CD4-positive, alpha-beta T cell (primary cell): ENCODE measurements at regions not wholly inside any gene's neighbourhood (a gene's known extent, or its start where the extent isn't known, plus 50 kb on each side); places are given as distances from the start of the nearest gene placed in this dataset.

Source experiments
- ATAC-seq: fragments of 200-7000 bp; cut with Tn5 transposase; one replicate; pipeline ENCODE4 v1.10.0; 2022; ENCODE audit warnings: mild to moderate bottlenecking; ENCODE audit not compliant: poor library complexity
- CTCF ChIA-PET: fragments of 350-600 bp; sonication (Branson Sonifier 250); formaldehyde crosslinking; loops from one replicate; lab custom pipeline; 2021; ENCODE audit warnings: antibody characterized with exemption, inconsistent platforms; lab: Charles Lee
- POLR2A ChIA-PET: fragments of 350-600 bp; sonication (Branson Sonifier 250); formaldehyde crosslinking; loops from one replicate; lab custom pipeline; 2021; ENCODE audit warnings: antibody characterized with exemption, inconsistent platforms; lab: Charles Lee
- DNase-seq, 14 experiments: peaks; one replicate each; pipeline ENCODE4 v3.0.0-alpha.2; 2013 to 2020; ENCODE audit warnings: mixed read lengths in 2 of 14
- H3K27ac ChIP-seq, 2 donors: one replicate each; pipeline versions ENCODE4 v1.5.1 to v1.7.0; 2013; ENCODE audit warnings: low read length in 2 of 2, low read depth in 1 of 2, mild to moderate bottlenecking in 1 of 2
- H3K27me3 ChIP-seq, 2 experiments: 1 replicate in 1 of 2; 2 replicates in 1 of 2; pipeline versions ENCODE4 v1.6.1 to v1.7.0; 2013; ENCODE audit warnings: low read length in 2 of 2, control low read depth in 1 of 2, mild to moderate bottlenecking in 1 of 2, moderate library complexity in 1 of 2; ENCODE audit not compliant: insufficient read depth in 2 of 2, control insufficient read depth in 1 of 2
- H3K36me3 ChIP-seq: one replicate; pipeline ENCODE4 v1.6.1; 2013; ENCODE audit warnings: low read length, control low read depth; ENCODE audit not compliant: insufficient read depth
- H3K4me1 ChIP-seq: one replicate; pipeline ENCODE4 v1.6.1; 2013; ENCODE audit warnings: low read length, control low read depth; ENCODE audit not compliant: insufficient read depth
- H3K4me3 ChIP-seq: one replicate; pipeline ENCODE4 v1.5.1; 2013; ENCODE audit warnings: mild to moderate bottlenecking, low read length, moderate library complexity
- H3K9me3 ChIP-seq, 2 experiments: 1 replicate in 1 of 2; 2 replicates in 1 of 2; pipeline versions ENCODE4 v1.6.1 to v1.7.0; 2013; ENCODE audit warnings: low read length in 2 of 2, mild to moderate bottlenecking in 2 of 2, control low read depth in 1 of 2, moderate library complexity in 1 of 2; ENCODE audit not compliant: control insufficient read depth in 1 of 2, insufficient read depth in 1 of 2
- H3K27ac Mint-ChIP-seq: one replicate; pipeline ENCODE4 v1.8.0; 2020; ENCODE audit warnings: mixed read lengths
- H3K27me3 Mint-ChIP-seq: one replicate; pipeline ENCODE4 v1.8.0; 2021; ENCODE audit warnings: mixed read lengths
- H3K36me3 Mint-ChIP-seq: one replicate; pipeline ENCODE4 v1.8.0; 2021; ENCODE audit warnings: low read depth, mixed read lengths
- H3K4me1 Mint-ChIP-seq: one replicate; pipeline ENCODE4 v1.8.0; 2021; ENCODE audit warnings: low read depth, mixed read lengths
- H3K4me3 Mint-ChIP-seq: one replicate; pipeline ENCODE4 v1.8.0; 2020; ENCODE audit warnings: mild to moderate bottlenecking, mixed read lengths
- H3K9me3 Mint-ChIP-seq: one replicate; pipeline ENCODE4 v1.8.0; 2020; ENCODE audit warnings: mixed read lengths
- CTCF ChIP-seq: fragments of 200-600 bp; IDR thresholded peaks from one replicate; pipeline ENCODE4 v1.8.0; 2022; ENCODE audit warnings: antibody characterized with exemption, mild to moderate bottlenecking
- intact Hi-C, 2 experiments: fragments of 100-400 bp; cut with DNase I in 1 of 2; cut with micrococcal nuclease in 1 of 2; formaldehyde crosslinking; loops; one replicate each; pipeline versions ENCODE4 v1.15.1 to v1.9.0; 2023 to 2025; cut with DNase I, micrococcal nuclease

- Mint-ChIP-seq H3K27me3 (no peaks in the 10 kb centered on the region), H3K36me3 (no peaks in the 10 kb centered on the region), H3K27ac (no peak overlapping the region), H3K4me3 (no peak overlapping the region), H3K9me3 (no peaks in the 10 kb centered on the region), H3K4me1 (no peaks in the 10 kb centered on the region)
- no peaks in the 10 kb centered on the region for H3K36me3 ChIP-seq
- DNase-seq (no peak), ATAC-seq (no peak)
- no peaks in the 10 kb centered on the region for H3K27me3 ChIP-seq
- intact Hi-C loops, result no loop called here
- ChIA-PET POLR2A (no interaction called here), CTCF (no interaction called here)
- no peak overlapping the region for H3K27ac ChIP-seq
- H3K4me3 ChIP-seq, result no peak overlapping the region
- no peaks in the 10 kb centered on the region for H3K4me1 ChIP-seq
- no peak for TF ChIP-seq CTCF
- H3K9me3 ChIP-seq, result peaks cover 0 to 5% of the 10 kb centered on the region in 2 experiments
These were observed 1116.7 kb downstream of the REEP3 start for GRCh38 chr10:64637939-64638338.

GRCh38 chr10:64648915-64649314 lies 1127.7 kb downstream of the REEP3 start:
- DNase-seq (no peak), ATAC-seq (no peak)
- H3K9me3 ChIP-seq, result no peaks in the 10 kb centered on the region
- intact Hi-C loops, result no loop called here
- H3K27me3 Mint-ChIP-seq, result no peaks in the 10 kb centered on the region
- H3K4me1 Mint-ChIP-seq, result no peaks in the 10 kb centered on the region
- H3K36me3 Mint-ChIP-seq, result no peaks in the 10 kb centered on the region
- TF ChIP-seq CTCF, result no peak
- H3K4me3 Mint-ChIP-seq, result no peak overlapping the region
- H3K27ac Mint-ChIP-seq, result no peak overlapping the region
- ChIA-PET CTCF (no interaction called here), POLR2A (no interaction called here)
- no peak overlapping the region for H3K27ac ChIP-seq
- H3K9me3 Mint-ChIP-seq, result no peaks in the 10 kb centered on the region
- H3K4me3 ChIP-seq, result no peak overlapping the region
- no peaks in the 10 kb centered on the region for H3K36me3 ChIP-seq
- H3K4me1 ChIP-seq, result no peaks in the 10 kb centered on the region
- no peaks in the 10 kb centered on the region for H3K27me3 ChIP-seq

GRCh38 chr10:64658528-64658927 lies 1137.3 kb downstream of the REEP3 start:
- no peaks in the 10 kb centered on the region for H3K36me3 Mint-ChIP-seq
- no peaks in the 10 kb centered on the region for H3K4me1 ChIP-seq
- CTCF ChIA-PET, result no interaction called here
- H3K27me3 ChIP-seq, result no peaks in the 10 kb centered on the region
- H3K9me3 Mint-ChIP-seq, result peaks cover 5% of the 10 kb centered on the region
- POLR2A ChIA-PET, result no interaction called here
- H3K4me3 ChIP-seq, result no peak overlapping the region
- H3K4me3 Mint-ChIP-seq, result no peak overlapping the region
- no peaks in the 10 kb centered on the region for H3K9me3 ChIP-seq
- no peaks in the 10 kb centered on the region for H3K27me3 Mint-ChIP-seq
- intact Hi-C loops, result no loop called here
- no peak overlapping the region for H3K27ac Mint-ChIP-seq
- ATAC-seq, result no peak
- DNase-seq, result no peak
- TF ChIP-seq CTCF, result no peak
- no peak overlapping the region for H3K27ac ChIP-seq
- H3K36me3 ChIP-seq, result no peaks in the 10 kb centered on the region
- no peaks in the 10 kb centered on the region for H3K4me1 Mint-ChIP-seq
